OCI-LY7 (cell line): ENCODE measurements at regions not wholly inside any gene's neighbourhood (a gene's known extent, or its start where the extent isn't known, plus 50 kb on each side); places are given as distances from the start of the nearest gene placed in this dataset.

Experiments used
- BruUV-seq: library from RNA; stranded (reverse); fragments of 400-500 nt; replicated peaks from 2 replicates; lab custom pipeline; 2021; lab: Mats Ljungman, UMichigan
- CTCF ChIA-PET: fragments of 300-600 bp; sonication (Branson Sonifier 250); formaldehyde crosslinking; loops from one replicate; lab custom pipeline; 2022; ENCODE audit warnings: antibody characterized with exemption; ENCODE audit not compliant: unreplicated experiment; lab: Charles Lee
- POLR2A ChIA-PET: fragments of 300-600 bp; sonication (Branson Sonifier 250); formaldehyde crosslinking; loops from one replicate; lab custom pipeline; 2022; ENCODE audit warnings: antibody characterized with exemption; lab: Charles Lee
- DNase-seq: peaks from one replicate; pipeline ENCODE4 v3.0.0-alpha.2; 2015; ENCODE audit warnings: low spot score
- H2AFZ ChIP-seq: fragments of 200-600 bp; sonication (generic), shearing (Covaris generic); 2 replicates; pipeline ENCODE4 v1.6.1; 2014; ENCODE audit warnings: mild to moderate bottlenecking, antibody characterized with exemption, low read length, moderate library complexity
- H3K27ac ChIP-seq: fragments of 200-600 bp; sonication (generic); 2 replicates; pipeline ENCODE4 v1.5.1; 2014; ENCODE audit warnings: mixed run types, low read depth, mild to moderate bottlenecking, moderate library complexity, low read length, inconsistent platforms; ENCODE audit not compliant: poor library complexity, severe bottlenecking
- H3K36me3 ChIP-seq: fragments of 200-600 bp; sonication (generic); 2 replicates; pipeline ENCODE4 v1.6.1; 2014; ENCODE audit warnings: mild to moderate bottlenecking, antibody characterized with exemption, low read length, moderate library complexity, mixed read lengths; ENCODE audit not compliant: insufficient read depth
- H3K4me1 ChIP-seq: fragments of 200-600 bp; sonication (generic); 2 replicates; pipeline ENCODE4 v1.5.1; 2014; ENCODE audit warnings: mild to moderate bottlenecking, low read length; ENCODE audit not compliant: insufficient read depth, poor library complexity, severe bottlenecking
- H3K4me2 ChIP-seq: fragments of 200-600 bp; sonication (generic); 2 replicates; pipeline ENCODE4 v1.6.1; 2014; ENCODE audit warnings: mild to moderate bottlenecking, low read length
- H3K4me3 ChIP-seq: fragments of 200-600 bp; sonication (generic); 2 replicates; pipeline ENCODE4 v1.5.1; 2014; ENCODE audit warnings: mild to moderate bottlenecking, low read depth, low read length; ENCODE audit not compliant: poor library complexity, severe bottlenecking
- H3K79me2 ChIP-seq: fragments of 200-600 bp; sonication (generic); 2 replicates; pipeline ENCODE4 v1.6.1; 2016; ENCODE audit warnings: low read depth, mild to moderate bottlenecking, low read length, moderate library complexity, mixed read lengths; ENCODE audit not compliant: insufficient read depth
- H3K9me2 ChIP-seq: fragments of 200-600 bp; sonication (generic); 2 replicates; pipeline ENCODE4 v1.6.1; 2016; ENCODE audit warnings: mild to moderate bottlenecking, low read length, mixed read lengths; ENCODE audit not compliant: insufficient read depth
- H3K9me3 ChIP-seq: fragments of 200-600 bp; sonication (generic); 2 replicates; pipeline ENCODE4 v1.6.1; 2014; ENCODE audit warnings: mild to moderate bottlenecking, mixed run types, low read length, mixed read lengths
- H4K20me1 ChIP-seq: fragments of 200-600 bp; sonication (generic); 2 replicates; pipeline ENCODE4 v1.6.1; 2014; ENCODE audit warnings: mild to moderate bottlenecking, antibody characterized with exemption, low read length, moderate library complexity, mixed read lengths; ENCODE audit not compliant: insufficient read depth
- EZH2phosphoT487 ChIP-seq: fragments of 200-600 bp; sonication (generic); IDR thresholded peaks from 2 replicates; pipeline ENCODE4 v1.6.1; 2018; ENCODE audit warnings: low read depth, borderline replicate concordance, mild to moderate bottlenecking, mixed run types, antibody characterized with exemption, low read length, moderate library complexity, mixed read lengths
- intact Hi-C: fragments of 100-400 bp; cut with micrococcal nuclease; formaldehyde crosslinking; loops from one replicate; pipeline ENCODE4 v1.10.0; 2022; ENCODE audit not compliant: unreplicated experiment
- TF ChIP-seq, protein P1 (sequence below): fragments of 200-600 bp; sonication (generic); conservative IDR thresholded peaks from 2 replicates; pipeline ENCODE4 v1.5.1; 2014; ENCODE audit warnings: mild to moderate bottlenecking, antibody characterized with exemption, low read length, moderate library complexity, mixed read lengths

- no peak overlapping the region for H3K4me2 ChIP-seq
- CTCF ChIA-PET = no interaction called here
- no peak overlapping the region for H2AFZ ChIP-seq
These were observed 64.5 kb upstream of the ARHGAP5 start for GRCh38 chr14:32012571-32012970.

DNA sequence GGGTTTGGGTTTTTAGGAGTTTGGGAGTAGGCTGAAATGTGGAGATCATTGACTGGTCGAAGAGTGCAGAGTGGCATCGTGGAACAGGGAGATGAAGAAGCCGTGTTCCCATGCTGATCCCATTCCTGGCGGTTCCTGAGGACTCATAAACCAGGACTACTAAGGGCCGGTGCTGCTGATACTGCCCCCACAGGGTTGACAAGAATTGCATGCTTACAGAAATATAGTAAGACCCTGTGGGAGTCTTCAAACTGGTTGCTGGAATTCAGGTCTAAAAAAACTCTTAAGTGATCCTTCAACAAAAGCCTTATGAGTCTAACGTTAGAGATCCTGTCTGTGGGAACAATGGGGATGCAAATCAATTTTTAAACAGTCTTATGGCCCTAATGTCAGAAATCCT, 64.0 kb upstream of the ARHGAP5 start:
- DNase-seq = no peak
- Histone ChIP-seq H3K4me2 (no peak overlapping the region), H3K27ac (no peak overlapping the region), H3K9me3 (no peaks in the 10 kb centered on the region), H4K20me1 (no peaks in the 10 kb centered on the region), H2AFZ (no peak overlapping the region), H3K4me3 (no peak overlapping the region), H3K4me1 (no peaks in the 10 kb centered on the region), H3K36me3 (no peaks in the 10 kb centered on the region), H3K79me2 (no peaks in the 10 kb centered on the region), H3K9me2 (no peaks in the 10 kb centered on the region)
- no peak for TF ChIP-seq EZH2phosphoT487
- TF ChIP-seq, protein P1, sequence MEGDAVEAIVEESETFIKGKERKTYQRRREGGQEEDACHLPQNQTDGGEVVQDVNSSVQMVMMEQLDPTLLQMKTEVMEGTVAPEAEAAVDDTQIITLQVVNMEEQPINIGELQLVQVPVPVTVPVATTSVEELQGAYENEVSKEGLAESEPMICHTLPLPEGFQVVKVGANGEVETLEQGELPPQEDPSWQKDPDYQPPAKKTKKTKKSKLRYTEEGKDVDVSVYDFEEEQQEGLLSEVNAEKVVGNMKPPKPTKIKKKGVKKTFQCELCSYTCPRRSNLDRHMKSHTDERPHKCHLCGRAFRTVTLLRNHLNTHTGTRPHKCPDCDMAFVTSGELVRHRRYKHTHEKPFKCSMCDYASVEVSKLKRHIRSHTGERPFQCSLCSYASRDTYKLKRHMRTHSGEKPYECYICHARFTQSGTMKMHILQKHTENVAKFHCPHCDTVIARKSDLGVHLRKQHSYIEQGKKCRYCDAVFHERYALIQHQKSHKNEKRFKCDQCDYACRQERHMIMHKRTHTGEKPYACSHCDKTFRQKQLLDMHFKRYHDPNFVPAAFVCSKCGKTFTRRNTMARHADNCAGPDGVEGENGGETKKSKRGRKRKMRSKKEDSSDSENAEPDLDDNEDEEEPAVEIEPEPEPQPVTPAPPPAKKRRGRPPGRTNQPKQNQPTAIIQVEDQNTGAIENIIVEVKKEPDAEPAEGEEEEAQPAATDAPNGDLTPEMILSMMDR = peak; percentile 34; the same call in 1 of the 2 replicates
- CTCF ChIA-PET = no interaction called here
- intact Hi-C loops = no loop called here
- POLR2A ChIA-PET = no interaction called here
- BruUV-seq = no TSS peak

More at GRCh38 chr14:32012571-32012970, 64.5 kb upstream of the ARHGAP5 start:
- BruUV-seq = no TSS peak
- Histone ChIP-seq H3K9me2 (no peaks in the 10 kb centered on the region), H3K27ac (no peak overlapping the region), H3K4me1 (no peaks in the 10 kb centered on the region), H3K36me3 (no peaks in the 10 kb centered on the region), H4K20me1 (no peaks in the 10 kb centered on the region), H3K79me2 (no peaks in the 10 kb centered on the region), H3K9me3 (no peaks in the 10 kb centered on the region), H3K4me3 (no peak overlapping the region)
- POLR2A ChIA-PET = interaction anchor here (0.6 kb wide), 1 partner anchor 15 kb away, joined by 5 read pairs; no protein-coding TSS in a partner anchor
- intact Hi-C loops = no loop called here
- TF ChIP-seq EZH2phosphoT487 = no peak
- TF ChIP-seq, protein P1 = no peak
- DNase-seq = no peak

GRCh38 chr14:32014057-32014456, 63.0 kb upstream of the ARHGAP5 start:
- no peak overlapping the region for H3K4me2 ChIP-seq
- H3K79me2 ChIP-seq = no peaks in the 10 kb centered on the region
- POLR2A ChIA-PET = no interaction called here
- H3K4me3 ChIP-seq = no peak overlapping the region
- no peak for DNase-seq
- no peaks in the 10 kb centered on the region for H3K9me3 ChIP-seq
- H4K20me1 ChIP-seq = no peaks in the 10 kb centered on the region
- H3K4me1 ChIP-seq = no peaks in the 10 kb centered on the region
- intact Hi-C loops = no loop called here
- H3K27ac ChIP-seq = no peak overlapping the region
- H3K9me2 ChIP-seq = no peaks in the 10 kb centered on the region
- no peaks in the 10 kb centered on the region for H3K36me3 ChIP-seq
- TF ChIP-seq, protein P1 = no peak
- no peak for TF ChIP-seq EZH2phosphoT487
- CTCF ChIA-PET = no interaction called here
- BruUV-seq = no TSS peak
- no peak overlapping the region for H2AFZ ChIP-seq
